ENCODE measurements at regions not wholly inside any gene's neighbourhood (a gene's known extent, or its start where the extent isn't known, plus 50 kb on each side); places are given as distances from the start of the nearest gene placed in this dataset.

- TF ChIP-seq CTCF (IDR thresholded peaks at IDR 0.05) (no peak), ZFX (IDR thresholded peaks at IDR 0.05; ENCODE audit: borderline replicate concordance) (no peak)
Measured at GRCh38 chr1:232878086-232878485, 72.3 kb upstream of the NTPCR start.
